ENCODE measurements at regions not wholly inside any gene's neighbourhood (a gene's known extent, or its start where the extent isn't known, plus 50 kb on each side); places are given as distances from the start of the nearest gene placed in this dataset.
"Not testable (repeated sequence)": the region's sequence is repeated elsewhere in the genome, so short reads cannot be mapped to it uniquely, and the experiment has no call there.

GRCh38 chr5:118520771-118521415, 467.5 kb downstream of the DTWD2 start:
- TF ChIP-seq CTCF (IDR thresholded peaks at IDR 0.05; ENCODE audit: low read depth, low read length) = no peak
- H3K4me3 ChIP-seq (ENCODE audit: low read depth, low read length) = no peak overlapping the region

GRCh38 chr5:118519466-118519865, 468.9 kb downstream of the DTWD2 start:
- TF ChIP-seq CTCF (IDR thresholded peaks at IDR 0.05; ENCODE audit: low read depth, low read length) = no peak
- H3K4me3 ChIP-seq (ENCODE audit: low read depth, low read length) = no peak overlapping the region

GRCh38 chr5:118518720-118519119, 469.6 kb downstream of the DTWD2 start:
- TF ChIP-seq CTCF (IDR thresholded peaks at IDR 0.05; ENCODE audit: low read depth, low read length) = no peak
- H3K4me3 ChIP-seq (ENCODE audit: low read depth, low read length) = no peak overlapping the region

- no peak overlapping the region for H3K4me3 ChIP-seq (ENCODE audit: low read depth, low read length)
- TF ChIP-seq CTCF (IDR thresholded peaks at IDR 0.05; ENCODE audit: low read depth, low read length) = no peak
These were observed 476.5 kb downstream of the DTWD2 start for GRCh38 chr5:118511846-118512245.

GRCh38 chr5:118506217-118506852, 482.0 kb downstream of the DTWD2 start:
- TF ChIP-seq CTCF (IDR thresholded peaks at IDR 0.05; ENCODE audit: low read depth, low read length) = no peak
- no peak overlapping the region for H3K4me3 ChIP-seq (ENCODE audit: low read depth, low read length)

- not testable (repeated sequence) for H3K4me3 ChIP-seq (ENCODE audit: low read depth, low read length)
These were observed 486.1 kb downstream of the DTWD2 start for GRCh38 chr5:118502232-118502631.

- no peak for TF ChIP-seq CTCF (IDR thresholded peaks at IDR 0.05; ENCODE audit: low read depth, low read length)
- no peak overlapping the region for H3K4me3 ChIP-seq (ENCODE audit: low read depth, low read length)
These were observed 497.0 kb downstream of the DTWD2 start for GRCh38 chr5:118491351-118491750.

All from WI38 (cell line).